ENCODE measurements at regions not wholly inside any gene's neighbourhood (a gene's known extent, or its start where the extent isn't known, plus 50 kb on each side); places are given as distances from the start of the nearest gene placed in this dataset.

GRCh38 chr14:105854600-105855245, 328.3 kb downstream of the TMEM121 start:
- Histone ChIP-seq H3K4me1 (no peaks in the 10 kb centered on the region), H3K27me3 (no peaks in the 10 kb centered on the region), H3K36me3 (no peaks in the 10 kb centered on the region), H3K27ac (no peak overlapping the region), H3K4me3 (no peak overlapping the region), H3K9me3 (no peaks in the 10 kb centered on the region)
- no peak for TF ChIP-seq CTCF (IDR thresholded peaks at IDR 0.05)
- no peak for DNase-seq (ENCODE audit: low spot score in 2 of 2)
- intact Hi-C loops (cut with DNase I): no loop called here

- Histone ChIP-seq H3K27me3 (no peaks in the 10 kb centered on the region), H3K4me1 (no peaks in the 10 kb centered on the region), H3K27ac (no peak overlapping the region), H3K36me3 (no peaks in the 10 kb centered on the region), H3K4me3 (no peak overlapping the region), H3K9me3 (no peaks in the 10 kb centered on the region)
- intact Hi-C loops (cut with DNase I): no loop called here
- no peak for TF ChIP-seq CTCF (IDR thresholded peaks at IDR 0.05)
- DNase-seq (ENCODE audit: low spot score in 2 of 2): no peak
These were observed 329.0 kb downstream of the TMEM121 start for GRCh38 chr14:105855246-105855892.

DNA sequence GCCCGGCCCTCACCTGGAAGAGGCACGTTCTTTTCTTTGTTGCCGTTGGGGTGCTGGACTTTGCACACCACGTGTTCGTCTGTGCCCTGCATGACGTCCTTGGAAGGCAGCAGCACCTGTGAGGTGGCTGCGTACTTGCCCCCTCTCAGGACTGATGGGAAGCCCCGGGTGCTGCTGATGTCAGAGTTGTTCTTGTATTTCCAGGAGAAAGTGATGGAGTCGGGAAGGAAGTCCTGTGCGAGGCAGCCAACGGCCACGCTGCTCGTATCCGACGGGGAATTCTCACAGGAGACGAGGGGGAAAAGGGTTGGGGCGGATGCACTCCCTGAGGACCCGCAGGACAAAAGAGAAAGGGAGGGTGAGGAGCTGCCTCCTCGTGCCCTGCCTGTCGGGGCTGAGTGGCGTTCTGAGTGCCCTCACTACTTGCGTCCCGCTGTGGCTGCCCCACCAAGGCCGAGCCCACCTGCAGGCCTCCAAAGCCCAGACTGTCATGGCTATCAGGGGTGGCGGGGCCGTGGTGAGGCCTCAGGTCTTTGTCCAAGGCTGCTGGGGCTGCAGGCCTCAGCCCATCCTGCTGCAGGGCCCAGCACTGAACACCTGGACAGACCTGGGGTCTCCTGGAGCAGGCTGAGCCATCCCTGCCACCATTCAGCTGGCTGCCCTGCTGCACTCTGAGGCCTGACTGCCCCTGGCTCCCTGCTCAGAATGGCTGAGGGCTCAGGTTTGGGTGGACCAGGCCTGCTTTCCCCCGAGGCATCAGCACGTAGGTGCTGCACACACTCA, 329.7 kb downstream of the TMEM121 start:
- H3K9me3 ChIP-seq: no peaks in the 10 kb centered on the region
- no peak for TF ChIP-seq CTCF (IDR thresholded peaks at IDR 0.05)
- no peaks in the 10 kb centered on the region for H3K27me3 ChIP-seq
- H3K4me1 ChIP-seq: no peaks in the 10 kb centered on the region
- no peak for DNase-seq (ENCODE audit: low spot score in 2 of 2)
- H3K36me3 ChIP-seq: no peaks in the 10 kb centered on the region
- H3K27ac ChIP-seq: no peak overlapping the region
- no peak overlapping the region for H3K4me3 ChIP-seq
- intact Hi-C loops (cut with DNase I): no loop called here

GRCh38 chr14:105856676-105857219, 330.4 kb downstream of the TMEM121 start:
- TF ChIP-seq CTCF (IDR thresholded peaks at IDR 0.05): no peak
- H3K36me3 ChIP-seq: no peaks in the 10 kb centered on the region
- H3K27me3 ChIP-seq: no peaks in the 10 kb centered on the region
- H3K4me1 ChIP-seq: no peaks in the 10 kb centered on the region
- H3K4me3 ChIP-seq: no peak overlapping the region
- no peak for DNase-seq (ENCODE audit: low spot score in 2 of 2)
- H3K27ac ChIP-seq: no peak overlapping the region
- no peaks in the 10 kb centered on the region for H3K9me3 ChIP-seq
- intact Hi-C loops (cut with DNase I): no loop called here

DNA sequence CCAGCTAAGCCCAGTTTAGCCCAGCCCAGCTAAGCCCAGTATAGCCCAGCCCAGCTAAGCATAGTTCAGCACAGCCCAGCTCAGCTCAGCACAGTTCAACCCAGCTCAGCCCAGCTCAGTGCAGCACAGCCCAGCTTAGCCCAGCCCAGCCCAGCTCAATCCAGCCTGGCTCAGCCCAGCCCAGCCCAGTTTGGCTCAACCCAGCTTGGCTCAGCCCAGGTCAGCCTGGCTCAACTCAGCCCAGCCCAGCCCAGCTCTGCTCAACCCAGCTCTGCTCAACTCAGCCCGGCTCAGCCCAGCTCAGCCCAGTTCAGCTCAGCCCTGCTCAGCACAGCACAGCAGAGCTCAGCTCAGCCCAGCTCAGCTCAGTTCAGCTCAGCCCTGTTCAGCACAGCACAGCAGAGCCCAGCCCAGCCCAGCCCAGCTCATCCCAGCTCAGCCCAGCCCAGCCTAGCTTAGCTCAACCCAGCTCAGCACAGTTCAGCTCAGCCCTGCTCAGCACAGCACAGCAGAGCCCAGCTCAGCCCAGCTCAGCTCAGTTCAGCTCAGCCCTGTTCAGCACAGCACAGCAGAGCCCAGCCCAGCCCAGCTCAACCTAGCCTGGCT, 330.9 kb downstream of the TMEM121 start:
- no peak overlapping the region for H3K4me3 ChIP-seq
- no peaks in the 10 kb centered on the region for H3K27me3 ChIP-seq
- intact Hi-C loops (cut with DNase I): no loop called here
- no peaks in the 10 kb centered on the region for H3K9me3 ChIP-seq
- no peak for DNase-seq (ENCODE audit: low spot score in 2 of 2)
- H3K27ac ChIP-seq: no peak overlapping the region
- no peaks in the 10 kb centered on the region for H3K4me1 ChIP-seq
- no peaks in the 10 kb centered on the region for H3K36me3 ChIP-seq
- TF ChIP-seq CTCF (IDR thresholded peaks at IDR 0.05): no peak

All from ascending aorta (tissue), 2 donors.